Natural killer cell (primary cell): ENCODE measurements at regions not wholly inside any gene's neighbourhood (a gene's known extent, or its start where the extent isn't known, plus 50 kb on each side); places are given as distances from the start of the nearest gene placed in this dataset.

Experiments used
- ATAC-seq, 3 donors: fragments of 150-1000 bp in 2 of 3; fragments of 200-7000 bp in 1 of 3; cut with Tn5 transposase; 1 replicate in 1 of 3; 2 replicates in 2 of 3; pipeline ENCODE4 v1.10.0; 2021; ENCODE audit warnings: mild to moderate bottlenecking in 2 of 3, moderate library complexity in 2 of 3
- DNase-seq, 2 donors: peaks; one replicate each; pipeline versions ENCODE4 v3.0.0 to v3.0.0-alpha.2; 2013 to 2021; ENCODE audit warnings: mixed read lengths in 1 of 2
- H3K27ac ChIP-seq: one replicate; pipeline ENCODE4 v1.5.1; 2013; ENCODE audit warnings: mild to moderate bottlenecking, low read length
- H3K27me3 ChIP-seq: one replicate; pipeline ENCODE4 v1.6.1; 2013; ENCODE audit warnings: low read length; ENCODE audit not compliant: control insufficient read depth, insufficient read depth
- H3K36me3 ChIP-seq: one replicate; pipeline ENCODE4 v1.6.1; 2013; ENCODE audit warnings: low read length; ENCODE audit not compliant: control insufficient read depth, insufficient read depth
- H3K4me1 ChIP-seq: one replicate; pipeline ENCODE4 v1.6.1; 2013; ENCODE audit warnings: low read length; ENCODE audit not compliant: control insufficient read depth, insufficient read depth
- H3K4me3 ChIP-seq: one replicate; pipeline ENCODE4 v1.5.1; 2013; ENCODE audit warnings: low read length
- H3K9me3 ChIP-seq: one replicate; pipeline ENCODE4 v1.6.1; 2013; ENCODE audit warnings: low read length; ENCODE audit not compliant: control insufficient read depth, insufficient read depth
- H3K27ac Mint-ChIP-seq, 2 donors: one replicate each; pipeline ENCODE4 v1.8.0; 2022; ENCODE audit warnings: mild to moderate bottlenecking in 2 of 2, mixed read lengths in 2 of 2, moderate library complexity in 1 of 2
- H3K27me3 Mint-ChIP-seq, 2 donors: one replicate each; pipeline ENCODE4 v1.8.0; 2022; ENCODE audit warnings: low read depth in 2 of 2, mixed read lengths in 2 of 2
- H3K36me3 Mint-ChIP-seq: one replicate; pipeline ENCODE4 v1.8.0; 2022; ENCODE audit warnings: mixed read lengths
- H3K4me1 Mint-ChIP-seq, 2 donors: one replicate each; pipeline ENCODE4 v1.8.0; 2022; ENCODE audit warnings: mixed read lengths in 2 of 2
- H3K4me3 Mint-ChIP-seq: one replicate; pipeline ENCODE4 v1.8.0; 2022; ENCODE audit warnings: mild to moderate bottlenecking, moderate library complexity, mixed read lengths
- H3K9me3 Mint-ChIP-seq, 2 donors: one replicate each; pipeline ENCODE4 v1.8.0; 2022; ENCODE audit warnings: mixed read lengths in 2 of 2
- CTCF ChIP-seq: fragments of 200-600 bp; IDR thresholded peaks from one replicate; pipeline ENCODE4 v1.8.0; 2022; ENCODE audit warnings: antibody characterized with exemption
- WGBS: methylation state at CpG from one replicate; pipeline ENCODE4 v1.1.7; 2013; ENCODE audit warnings: missing lambda C conversion rate; ENCODE audit not compliant: insufficient coverage; 5-methylcytosine and 5-hydroxymethylcytosine counted together
- intact Hi-C: fragments of 100-400 bp; cut with micrococcal nuclease; formaldehyde crosslinking; loops from one replicate; pipeline ENCODE4 v1.14.2; 2022

- Mint-ChIP-seq H3K27ac (no peak overlapping the region), H3K36me3 (no peaks in the 10 kb centered on the region), H3K4me3 (no peak overlapping the region), H3K9me3 (peaks cover 12 to 16% of the 10 kb centered on the region in 2 donors), H3K27me3 (no peaks in the 10 kb centered on the region), H3K4me1 (no peaks in the 10 kb centered on the region)
- TF ChIP-seq CTCF: no peak
- no peak overlapping the region for H3K27ac ChIP-seq
- WGBS: no CpG with 5 or more reads among the region's 3 CpGs
- no peak for DNase-seq
- no peaks in the 10 kb centered on the region for H3K27me3 ChIP-seq
- H3K4me1 ChIP-seq: no peaks in the 10 kb centered on the region
- ATAC-seq: no peak
- intact Hi-C loops: no loop called here
- peaks cover 6% of the 10 kb centered on the region for H3K9me3 ChIP-seq
- no peaks in the 10 kb centered on the region for H3K36me3 ChIP-seq
- no peak overlapping the region for H3K4me3 ChIP-seq
These were observed 1374.4 kb upstream of the MAP3K7 start for GRCh38 chr6:91961236-91961635.

GRCh38 chr6:91941838-91942237 is 1355.0 kb upstream of the MAP3K7 start:
- Histone ChIP-seq H3K4me3 (no peak overlapping the region), H3K36me3 (no peaks in the 10 kb centered on the region), H3K4me1 (no peaks in the 10 kb centered on the region), H3K27me3 (no peaks in the 10 kb centered on the region), H3K27ac (no peak overlapping the region), H3K9me3 (no peaks in the 10 kb centered on the region)
- ATAC-seq: no peak
- WGBS: no CpG with 5 or more reads among the region's 2 CpGs
- intact Hi-C loops: no loop called here
- no peak overlapping the region for H3K27ac Mint-ChIP-seq
- no peak for DNase-seq
- peaks cover 13% of the 10 kb centered on the region for H3K36me3 Mint-ChIP-seq
- no peaks in the 10 kb centered on the region for H3K4me1 Mint-ChIP-seq
- no peak for TF ChIP-seq CTCF
- no peak overlapping the region for H3K4me3 Mint-ChIP-seq
- H3K27me3 Mint-ChIP-seq: no peaks in the 10 kb centered on the region
- peaks cover 13% of the 10 kb centered on the region in 2 donors for H3K9me3 Mint-ChIP-seq

GRCh38 chr6:91940801-91941200 is 1353.9 kb upstream of the MAP3K7 start:
- Mint-ChIP-seq H3K9me3 (peaks cover 12 to 13% of the 10 kb centered on the region in 2 donors), H3K4me1 (no peaks in the 10 kb centered on the region), H3K27ac (no peak overlapping the region), H3K36me3 (peaks cover 13% of the 10 kb centered on the region), H3K4me3 (no peak overlapping the region), H3K27me3 (no peaks in the 10 kb centered on the region)
- no peak for TF ChIP-seq CTCF
- Histone ChIP-seq H3K27me3 (no peaks in the 10 kb centered on the region), H3K36me3 (no peaks in the 10 kb centered on the region), H3K4me1 (no peaks in the 10 kb centered on the region), H3K4me3 (no peak overlapping the region), H3K9me3 (no peaks in the 10 kb centered on the region), H3K27ac (no peak overlapping the region)
- WGBS: 100% methylated on average over 1 of the region's 1 CpG
- DNase-seq (no peak), ATAC-seq (no peak)
- intact Hi-C loops: no loop called here

- ATAC-seq (no peak), DNase-seq (no peak)
- no peaks in the 10 kb centered on the region for H3K4me1 ChIP-seq
- no peaks in the 10 kb centered on the region for H3K27me3 ChIP-seq
- intact Hi-C loops: no loop called here
- no peak overlapping the region for H3K27ac Mint-ChIP-seq
- no peak overlapping the region for H3K27ac ChIP-seq
- peaks cover 9% of the 10 kb centered on the region for H3K36me3 Mint-ChIP-seq
- H3K27me3 Mint-ChIP-seq: no peaks in the 10 kb centered on the region
- WGBS: 93% methylated on average over 15 of the region's 15 CpGs
- peaks cover 14 to 16% of the 10 kb centered on the region in 2 donors for H3K9me3 Mint-ChIP-seq
- TF ChIP-seq CTCF: no peak
- H3K4me3 ChIP-seq: no peak overlapping the region
- no peaks in the 10 kb centered on the region for H3K36me3 ChIP-seq
- no peaks in the 10 kb centered on the region for H3K4me1 Mint-ChIP-seq
- no peaks in the 10 kb centered on the region for H3K9me3 ChIP-seq
- H3K4me3 Mint-ChIP-seq: no peak overlapping the region
These were observed 1340.0 kb upstream of the MAP3K7 start for GRCh38 chr6:91926827-91927226.
